Activated CD4-positive, alpha-beta T cell treated with anti-CD3 and anti-CD28 coated beads, Interleukin-2, Interleukin-6, amounts not matched to agents 100 ng/mL and 50 ng/mL, durations not matched to agents 16 hours and 8 hours (primary cell): ENCODE measurements at regions not wholly inside any gene's neighbourhood (a gene's known extent, or its start where the extent isn't known, plus 50 kb on each side); places are given as distances from the start of the nearest gene placed in this dataset.
A peak's percentile ranks its signal among the peaks of the same experiment; 100 is the strongest.
"Not testable (repeated sequence)": the region's sequence is repeated elsewhere in the genome, so short reads cannot be mapped to it uniquely, and the experiment has no call there.

Experiments used
- DNase-seq: peaks from one replicate; pipeline ENCODE4 v3.0.0-alpha.2; 2020

DNA sequence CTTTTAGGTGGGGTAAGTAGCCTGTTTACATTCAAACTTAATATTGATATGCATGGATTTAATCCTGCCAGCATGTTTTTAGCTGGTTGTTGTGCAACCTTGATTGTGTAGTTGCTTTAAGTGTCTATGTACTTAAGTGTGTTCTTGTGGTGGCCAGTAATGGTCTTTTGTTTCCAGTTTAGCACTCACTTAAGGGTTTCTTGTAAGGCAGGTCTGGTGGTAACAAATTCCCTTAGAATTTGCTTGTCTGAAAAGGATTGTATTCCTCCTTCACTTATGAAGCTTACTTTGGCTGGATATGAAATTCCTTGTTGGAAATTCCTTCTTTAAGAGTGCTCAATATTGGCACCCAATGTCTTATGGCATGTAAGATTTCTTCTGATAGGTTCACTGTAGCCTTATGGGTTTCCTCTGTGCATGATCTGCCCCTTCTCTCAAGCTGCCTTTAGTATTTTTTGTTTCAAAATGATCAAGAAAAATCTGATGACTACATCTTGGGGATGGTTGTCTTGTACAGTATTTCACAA lies 289.0 kb upstream of the C1QTNF3 start:
- not testable (repeated sequence) for DNase-seq

DNA sequence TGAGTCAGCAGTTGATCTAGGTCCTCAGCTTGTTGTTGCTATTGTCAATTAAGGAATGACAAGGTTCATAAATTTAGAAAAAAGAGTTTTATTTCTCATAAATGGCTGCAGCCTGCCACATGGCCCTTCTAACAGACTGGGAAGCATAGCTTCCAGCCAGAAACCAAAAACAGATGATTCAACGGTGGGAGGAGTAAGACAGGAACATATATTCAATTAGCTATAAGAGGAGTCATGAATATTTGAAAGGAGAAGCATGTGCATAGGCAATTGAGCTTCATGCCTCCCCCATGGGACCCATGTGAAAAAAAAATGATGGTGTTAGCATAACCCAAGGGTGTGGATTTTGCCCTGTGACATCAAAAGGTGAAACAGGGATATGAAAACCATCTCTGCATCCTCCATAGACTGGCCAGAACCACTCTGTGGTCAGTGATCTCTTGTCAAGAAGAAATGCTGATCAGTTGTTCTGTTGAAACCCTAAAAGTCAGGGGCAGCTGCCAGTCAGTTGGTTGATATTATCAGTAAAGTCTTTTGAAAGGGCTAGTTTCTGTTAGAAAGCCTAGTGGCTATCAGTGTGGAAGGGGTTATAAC lies 296.5 kb upstream of the C1QTNF3 start:
- not testable (repeated sequence) for DNase-seq

DNA sequence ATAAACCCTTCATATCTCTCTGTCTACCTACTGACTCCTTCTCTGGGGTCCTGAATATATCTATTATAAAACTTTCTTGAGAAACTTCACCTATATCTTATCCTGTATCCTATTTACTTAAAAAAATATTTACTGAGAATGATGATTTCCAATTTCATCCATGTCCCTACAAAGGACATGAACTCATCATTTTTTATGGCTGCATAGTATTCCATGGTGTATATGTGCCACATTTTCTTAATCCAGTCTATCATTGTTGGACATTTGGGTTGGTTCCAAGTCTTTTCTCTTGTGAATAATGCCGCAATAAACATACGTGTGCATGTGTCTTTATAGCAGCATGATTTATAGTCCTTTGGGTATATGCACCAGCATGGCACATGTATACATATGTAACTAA lies 301.7 kb upstream of the RAI14 start:
- DNase-seq = not testable (repeated sequence)

DNA sequence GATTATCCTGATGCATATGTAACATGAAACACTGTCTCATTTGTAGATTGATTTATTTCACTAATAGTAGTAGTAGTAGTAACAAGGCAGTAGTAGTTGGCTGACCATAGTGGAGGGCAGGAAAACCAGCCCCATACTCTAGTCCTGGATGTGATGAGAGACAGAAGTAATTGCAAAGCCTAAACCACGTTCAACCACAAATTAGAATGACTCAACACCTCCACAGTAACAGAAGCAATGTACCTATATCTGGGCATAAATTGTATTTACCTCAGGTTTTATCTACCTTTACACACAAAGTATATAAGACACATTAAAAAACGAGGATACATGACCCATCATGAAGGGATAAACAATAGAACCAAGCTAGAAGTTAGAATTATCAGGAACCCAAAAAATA lies 284.7 kb upstream of the RAI14 start:
- DNase-seq = not testable (repeated sequence)

DNA sequence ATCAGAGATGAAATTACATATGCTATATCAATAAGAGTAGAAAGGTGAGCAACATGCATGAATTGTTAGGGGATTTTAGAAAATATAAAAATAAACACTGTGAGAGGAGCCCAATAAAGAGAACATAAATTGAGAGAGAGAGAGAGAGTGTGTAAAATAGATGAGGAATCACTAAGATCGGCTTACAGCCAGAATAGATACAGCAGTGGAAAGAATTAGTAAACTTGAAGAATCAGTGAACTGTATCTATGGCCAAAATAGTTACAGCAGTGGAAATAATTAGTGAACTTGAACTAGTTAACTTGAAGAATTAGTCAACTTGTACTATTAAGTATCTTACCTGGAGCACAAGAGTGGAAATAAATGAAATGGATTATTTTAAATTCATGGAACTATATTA lies 284.3 kb upstream of the RAI14 start:
- DNase-seq = not testable (repeated sequence)

DNA sequence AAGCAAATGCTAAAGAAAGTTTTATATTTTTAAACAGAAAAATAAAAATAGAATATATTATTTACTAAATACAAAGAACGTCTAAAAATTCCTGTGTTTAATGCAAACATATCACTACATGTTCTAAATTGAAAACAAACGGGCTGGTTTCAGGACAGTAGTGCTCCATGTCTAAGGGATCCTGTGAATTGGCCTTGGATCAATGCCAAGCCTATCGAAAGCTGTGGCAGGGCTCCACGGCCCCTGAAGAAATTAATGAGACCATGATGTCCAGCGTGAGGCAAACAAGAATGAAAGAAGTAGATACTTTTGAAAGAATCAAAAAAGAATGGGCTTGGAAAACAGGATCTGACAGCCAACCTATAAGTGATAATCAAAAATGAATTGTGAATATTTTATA lies 283.4 kb upstream of the RAI14 start:
- not testable (repeated sequence) for DNase-seq

DNA sequence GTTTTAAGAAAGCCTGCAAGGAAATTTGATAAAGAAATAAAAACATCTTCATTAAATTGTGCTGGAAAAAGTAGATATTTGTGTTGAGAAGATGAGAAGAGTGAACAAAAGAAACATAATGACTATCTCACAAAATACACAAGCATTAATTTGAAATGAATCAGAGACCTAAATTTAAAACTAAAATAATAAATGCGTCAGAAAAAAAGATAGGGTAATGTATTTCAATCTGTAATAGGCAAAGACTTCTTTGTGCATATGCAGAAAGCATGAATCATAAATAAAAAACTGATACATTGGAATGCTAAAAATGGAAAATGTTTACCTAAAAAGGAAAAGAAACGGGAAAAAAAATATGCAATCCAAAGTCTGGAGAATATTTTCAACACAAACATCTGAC lies 278.5 kb upstream of the RAI14 start:
- DNase-seq = not testable (repeated sequence)

DNA sequence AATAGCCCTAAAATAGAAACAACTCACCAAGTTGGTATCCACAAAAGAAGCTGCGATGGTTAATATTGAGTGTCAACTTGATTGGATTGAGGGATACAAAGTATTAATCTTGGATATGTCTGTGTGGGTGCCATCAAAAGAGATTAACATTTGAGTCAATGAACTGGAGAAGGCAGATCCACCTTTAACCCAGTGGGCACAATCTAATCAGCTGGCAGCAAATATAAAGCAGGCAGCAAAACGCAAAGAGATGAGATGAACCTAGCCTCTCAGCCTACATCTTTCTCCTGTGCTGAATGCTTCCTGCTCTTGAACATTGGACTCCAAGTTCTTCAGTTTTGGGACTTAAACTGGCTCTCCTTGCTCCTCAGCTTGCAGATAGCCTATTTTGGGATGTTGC lies 277.6 kb upstream of the RAI14 start:
- not testable (repeated sequence) for DNase-seq

DNA sequence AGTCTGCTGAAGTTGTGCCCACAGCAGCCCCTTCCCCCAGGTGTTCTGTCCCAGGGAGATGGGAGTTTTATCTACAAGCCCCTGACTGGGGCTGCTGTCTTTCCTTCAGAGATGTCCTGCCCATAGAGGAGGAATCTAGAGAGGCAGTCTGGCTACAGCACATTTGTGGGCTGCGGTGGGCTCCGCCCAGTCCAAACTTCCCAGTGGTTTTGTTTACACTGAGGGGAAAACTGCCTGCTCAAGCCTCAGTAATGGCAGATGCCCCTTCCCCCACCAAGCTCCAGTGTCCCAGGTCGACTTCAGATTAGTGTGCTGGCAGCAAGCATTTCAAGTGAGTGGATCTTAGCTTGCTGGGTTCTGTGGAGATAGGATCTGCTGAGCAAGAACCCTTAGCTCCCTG lies 267.4 kb upstream of the RAI14 start:
- DNase-seq = not testable (repeated sequence)

DNA sequence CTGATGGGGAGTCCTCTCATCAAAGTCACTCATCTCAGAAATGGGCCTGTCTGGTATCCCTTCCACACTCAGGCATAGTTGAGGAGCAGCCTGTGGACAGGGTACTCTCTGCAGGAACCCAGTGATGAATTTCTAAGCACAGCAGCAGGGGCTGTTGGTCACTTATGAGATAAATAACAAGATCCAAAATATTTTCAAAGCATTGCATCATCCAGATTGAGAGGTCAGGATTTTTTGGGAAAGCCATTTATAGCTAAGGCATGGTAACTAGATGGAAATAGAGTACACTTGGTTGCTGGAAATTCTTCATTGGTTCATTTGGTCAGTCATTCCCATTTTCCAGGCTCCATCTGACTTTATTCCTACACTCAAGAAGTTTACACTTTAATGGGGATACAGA lies 246.8 kb upstream of the RAI14 start:
- DNase-seq = no peak

DNA sequence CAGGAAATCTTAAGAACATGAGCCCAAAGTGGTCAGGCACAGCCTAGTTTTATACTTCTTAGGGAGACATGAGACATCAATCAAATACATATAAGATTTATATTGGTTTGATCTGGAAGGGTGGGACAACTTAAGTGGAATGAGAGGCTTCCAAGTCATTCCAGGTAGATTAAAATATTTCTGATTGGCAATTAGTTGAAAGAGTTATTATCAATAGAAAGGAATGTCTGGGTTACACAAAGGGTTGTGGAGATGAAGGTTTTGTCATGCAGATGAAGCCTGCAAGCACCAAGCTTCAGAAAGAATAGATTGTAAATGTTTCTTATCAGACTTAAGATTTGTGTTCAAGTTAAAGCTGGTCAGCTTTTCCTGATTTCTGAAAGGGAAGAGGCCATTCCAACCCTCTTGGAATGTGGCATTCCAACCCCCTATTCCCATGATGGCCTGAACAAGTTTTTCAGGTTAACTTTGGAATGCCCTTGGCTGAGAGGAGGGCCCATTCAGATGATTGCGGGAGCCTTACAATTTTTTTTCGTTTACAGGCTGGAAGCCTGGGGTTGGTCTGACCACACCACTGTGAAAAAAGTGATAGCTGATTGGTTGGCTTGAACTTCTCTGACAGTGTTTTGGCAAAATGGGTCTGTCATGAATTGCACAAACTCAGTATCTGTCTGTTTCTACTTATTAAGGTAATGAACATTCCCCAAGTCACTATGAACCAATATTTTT lies 245.6 kb upstream of the RAI14 start:
- no peak for DNase-seq

DNA sequence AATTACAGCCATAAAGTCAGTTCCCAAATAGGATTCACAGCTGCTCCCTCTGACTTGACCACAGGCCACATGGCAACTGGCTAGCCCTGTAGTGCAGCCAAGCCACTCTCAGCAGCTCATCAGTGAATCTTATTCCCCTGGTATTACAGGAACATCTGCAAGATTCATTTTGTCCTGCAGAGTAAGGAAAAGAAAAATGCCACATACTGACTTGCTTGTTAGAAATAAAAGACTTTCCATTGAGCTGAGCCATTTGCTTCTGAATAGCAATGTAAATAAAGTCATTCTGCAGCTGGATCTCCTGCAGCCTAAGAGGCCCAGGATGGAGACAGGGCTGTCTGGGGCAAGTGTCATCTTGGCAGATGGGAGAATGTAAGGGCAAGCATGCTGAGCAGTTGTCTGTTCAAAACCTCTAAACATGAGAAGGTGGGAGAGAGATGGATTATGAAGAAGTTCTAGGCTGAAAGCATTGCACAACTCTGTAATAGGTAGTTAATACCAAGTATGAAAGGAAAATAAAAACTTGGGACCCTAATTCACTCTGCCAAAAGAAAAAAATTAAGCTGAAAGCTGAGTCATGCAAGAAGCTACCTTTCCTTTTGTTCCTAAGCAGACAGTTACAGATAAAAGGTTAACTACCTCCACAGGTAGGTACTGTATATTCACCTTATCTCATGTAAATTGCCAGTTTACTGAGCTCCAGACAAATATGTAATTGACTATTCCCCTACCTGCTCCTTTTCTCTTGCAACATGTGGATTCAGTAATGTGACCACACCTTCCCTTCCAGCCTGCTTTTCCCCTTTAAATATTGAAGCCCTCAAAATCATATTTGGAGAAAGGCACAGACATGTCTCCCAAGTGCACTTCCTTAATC lies 244.4 kb upstream of the RAI14 start:
- DNase-seq = no peak

DNA sequence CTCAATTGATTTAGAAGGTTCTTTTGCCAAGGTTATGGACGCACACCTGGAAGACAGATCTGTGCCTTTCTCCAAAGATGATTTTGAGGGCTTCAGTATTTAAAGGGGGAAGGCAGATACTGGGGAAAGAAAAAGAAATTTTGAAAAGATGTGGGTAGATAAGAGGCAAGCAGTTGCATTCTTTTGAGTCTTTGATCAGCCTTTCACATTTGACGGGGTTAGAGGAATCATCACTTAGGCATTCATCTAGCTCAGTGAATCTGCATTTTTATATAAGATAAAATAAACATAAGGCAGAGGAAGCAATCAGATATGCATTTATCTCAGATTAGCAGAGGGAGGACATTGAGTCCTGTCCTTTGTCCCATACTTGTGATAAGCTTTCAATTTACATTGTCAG lies 243.4 kb upstream of the RAI14 start:
- no peak for DNase-seq

DNA sequence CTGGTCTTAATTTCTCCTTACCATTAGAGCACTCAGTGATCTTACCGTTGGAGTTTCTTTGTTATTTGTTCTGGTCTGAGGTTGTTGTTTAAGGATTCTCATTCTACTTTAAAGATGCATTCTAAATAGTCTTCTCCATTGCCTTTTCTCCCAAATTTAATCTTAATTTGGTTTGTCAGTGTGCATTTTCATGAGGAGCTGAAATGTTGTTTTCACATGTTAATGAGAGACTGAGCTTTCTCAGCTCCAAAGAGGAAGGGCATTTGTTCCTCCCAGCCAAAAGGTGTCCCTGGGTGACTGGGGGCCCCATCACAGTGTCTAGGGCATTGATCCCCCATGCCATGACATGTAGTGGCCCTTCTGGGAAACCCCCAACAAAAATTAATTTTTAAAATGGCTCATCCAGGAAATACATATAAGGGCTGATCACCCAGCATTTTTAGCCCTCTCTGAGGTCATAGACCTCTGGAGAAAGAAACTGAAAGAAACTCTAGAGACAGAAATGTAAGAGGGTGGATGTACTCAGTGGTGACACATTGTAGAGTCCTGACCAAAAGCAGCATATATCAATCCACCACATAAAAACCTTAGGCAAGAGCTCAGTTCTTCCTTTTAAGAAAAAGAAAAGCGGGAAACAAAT lies 240.4 kb upstream of the RAI14 start:
- DNase-seq = peak; percentile 1

DNA sequence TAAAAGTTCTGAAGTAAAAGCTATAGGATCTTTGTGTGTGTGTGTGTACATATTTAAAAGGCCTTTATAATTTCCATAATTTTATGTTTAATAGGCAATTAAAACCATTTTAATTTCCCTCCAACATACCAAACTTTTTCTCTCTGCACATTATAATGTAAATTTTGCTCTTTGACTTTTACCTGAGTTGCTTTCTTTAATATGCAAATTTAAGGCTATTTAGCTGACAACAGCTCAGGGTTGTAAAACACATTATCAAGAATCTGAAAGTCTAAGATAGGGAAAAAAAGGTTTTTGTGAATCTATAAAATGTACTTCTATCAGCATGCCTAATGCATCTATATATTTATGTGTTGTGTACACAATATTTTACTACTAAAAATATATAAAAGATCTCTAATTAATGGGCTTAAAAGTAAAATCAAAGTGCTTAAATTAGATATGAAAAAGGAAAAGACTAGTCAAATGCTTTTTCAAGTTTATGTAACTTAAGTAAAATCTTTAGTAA lies 239.6 kb upstream of the RAI14 start:
- DNase-seq = no peak

DNA sequence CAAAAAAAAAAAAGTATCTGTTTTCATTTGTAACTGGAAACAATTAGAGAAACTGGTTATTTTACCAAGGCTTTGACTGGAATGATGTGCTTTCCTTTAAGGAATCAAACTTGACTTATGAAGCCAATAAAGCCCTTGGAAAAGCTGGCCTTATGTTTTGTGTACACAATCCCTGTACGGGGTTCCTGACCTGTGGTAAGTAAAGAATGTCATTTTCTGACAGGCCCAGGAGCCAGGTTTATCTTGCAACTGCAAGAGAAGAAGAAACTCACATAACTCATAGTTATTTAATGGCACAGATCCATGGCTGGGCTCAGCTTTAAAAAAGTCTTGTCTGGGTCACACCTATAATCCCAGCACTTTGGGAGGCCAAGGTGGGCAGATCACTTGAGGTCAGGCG lies 235.9 kb upstream of the RAI14 start:
- not testable (repeated sequence) for DNase-seq

DNA sequence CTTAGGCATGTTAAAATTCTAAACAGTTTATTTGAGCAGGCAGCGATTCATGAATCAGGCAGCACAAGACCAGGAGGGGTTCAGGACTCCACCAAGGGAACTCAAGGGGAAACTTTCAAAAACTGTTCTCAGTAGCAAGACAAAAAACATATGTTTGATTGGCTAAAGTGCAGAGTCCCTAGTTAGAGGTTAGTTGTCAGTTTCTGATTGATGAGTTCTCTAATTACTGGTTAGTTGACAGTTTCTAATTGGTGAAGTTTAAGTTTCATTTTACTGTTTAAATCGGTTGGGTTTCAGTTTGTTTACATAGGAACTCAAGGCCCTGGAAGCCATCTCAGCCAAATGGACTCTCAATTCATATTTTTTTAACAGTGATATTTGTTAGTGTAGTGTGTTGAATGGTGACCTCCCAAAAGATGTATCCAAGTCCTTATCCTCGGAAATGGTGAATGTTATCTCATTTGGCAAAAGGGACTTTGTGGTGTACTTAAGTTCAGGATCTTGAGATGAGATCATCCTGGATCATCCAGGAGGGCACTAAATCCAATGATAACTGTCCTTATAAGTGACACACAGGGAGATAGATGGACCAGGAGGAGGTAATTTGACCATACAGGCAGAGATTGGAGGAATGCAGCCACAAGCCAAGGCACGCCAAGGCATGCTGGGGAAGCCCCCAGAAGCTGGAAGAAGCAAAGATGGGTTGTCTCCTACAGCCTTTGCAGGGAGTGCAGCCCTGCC lies 219.2 kb upstream of the RAI14 start:
- DNase-seq = no peak

DNA sequence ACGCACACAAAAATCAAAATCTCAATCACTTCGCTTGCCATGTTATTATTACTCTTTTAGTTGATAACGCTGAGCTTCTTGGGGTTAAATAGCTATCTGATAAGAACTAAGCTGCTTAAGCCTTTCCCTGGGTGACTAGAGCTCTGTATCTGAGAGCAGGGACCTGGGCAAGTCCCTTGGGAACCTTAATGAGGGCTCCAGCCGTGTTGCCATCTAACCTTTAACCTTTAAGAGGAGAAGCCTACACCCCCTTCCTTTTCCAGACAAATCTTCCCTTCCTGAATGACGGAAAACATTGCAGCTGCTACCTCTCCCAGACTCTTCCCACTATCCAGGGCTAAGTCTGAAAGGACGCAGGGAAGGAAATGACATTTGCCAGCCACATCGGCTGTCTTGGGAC lies 216.5 kb upstream of the RAI14 start:
- no peak for DNase-seq

DNA sequence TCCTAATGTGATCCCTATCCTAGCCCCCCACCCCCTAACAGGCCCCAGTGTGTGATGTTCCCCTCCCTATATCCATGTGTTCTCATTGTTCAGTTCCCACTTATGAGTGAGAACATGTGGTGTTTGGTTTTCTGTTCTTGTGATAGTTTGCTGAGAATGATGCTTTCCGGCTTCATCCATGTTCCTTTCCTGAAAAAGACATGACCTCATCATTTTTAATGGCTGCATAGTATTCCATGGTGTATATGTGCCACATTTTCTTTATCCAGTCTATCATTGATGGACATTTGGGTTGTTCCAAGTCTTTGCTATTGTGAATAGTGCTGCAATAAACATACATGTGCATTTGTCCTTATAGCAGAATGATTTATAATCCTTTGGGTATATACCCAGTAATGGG lies 214.4 kb upstream of the RAI14 start:
- not testable (repeated sequence) for DNase-seq

DNA sequence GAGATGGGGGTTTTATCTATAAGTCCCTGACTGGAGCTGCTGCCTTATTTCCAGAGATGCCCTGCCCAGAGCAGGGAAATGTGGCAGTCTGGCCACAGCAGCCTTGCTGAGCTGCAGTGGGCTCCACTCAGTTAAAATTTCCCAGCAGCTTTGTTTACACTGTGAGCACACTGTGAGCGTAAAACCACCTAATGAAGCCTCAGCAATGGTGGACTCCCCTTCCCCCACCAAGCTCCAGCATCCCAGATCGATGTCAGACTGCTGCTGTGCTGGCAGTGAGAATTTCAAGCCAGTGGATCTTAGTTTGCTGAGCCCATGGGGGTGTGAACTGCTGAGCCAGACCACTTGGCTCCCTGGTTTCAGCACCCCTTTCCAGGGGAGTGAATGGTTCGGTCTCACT lies 208.7 kb upstream of the RAI14 start:
- no peak for DNase-seq

DNA sequence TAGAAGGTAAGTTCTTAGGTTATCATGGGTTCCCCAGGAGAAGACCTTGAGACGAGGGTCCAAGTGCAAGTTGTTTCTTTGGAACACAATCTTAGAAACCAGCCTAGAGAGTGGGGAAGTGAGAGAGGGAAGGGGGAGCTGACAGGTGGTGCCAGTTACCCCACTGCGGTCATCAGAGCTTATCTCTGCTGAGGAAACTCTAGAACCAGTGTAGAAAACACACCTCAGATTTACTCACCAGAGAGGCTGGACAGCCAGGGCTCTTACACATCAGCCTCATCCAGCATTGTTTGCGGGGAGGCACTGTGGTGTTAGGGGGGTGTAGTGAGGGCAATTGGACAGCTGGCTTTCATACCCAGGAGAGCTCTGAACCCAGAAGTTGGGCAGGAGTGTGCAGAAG lies 206.5 kb upstream of the RAI14 start:
- DNase-seq = no peak

DNA sequence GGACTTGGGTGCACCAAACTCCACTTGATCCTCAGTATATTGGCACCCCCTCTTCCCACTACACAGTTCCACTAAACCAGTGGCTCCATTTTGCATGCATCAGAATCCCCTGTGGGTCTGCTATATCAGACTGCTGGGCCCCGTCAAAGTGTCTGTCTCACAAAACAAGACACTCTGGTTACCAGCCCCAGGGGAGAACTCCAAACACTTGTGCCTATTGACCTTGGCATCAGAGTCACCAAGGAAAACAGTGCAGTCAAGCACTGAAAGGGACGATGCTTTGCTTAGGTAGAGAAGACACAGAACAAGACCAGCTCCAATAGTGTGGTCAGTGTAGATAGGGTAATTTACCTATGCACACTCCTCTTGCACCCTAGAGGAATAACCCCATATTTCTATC lies 205.8 kb upstream of the RAI14 start:
- DNase-seq = no peak
